ENCODE measurements at regions not wholly inside any gene's neighbourhood (a gene's known extent, or its start where the extent isn't known, plus 50 kb on each side); places are given as distances from the start of the nearest gene placed in this dataset.

- no peak for ATAC-seq (ENCODE audit: low read depth)
Measured at GRCh38 chr4:11596989-11597388, 168.3 kb upstream of the HS3ST1 start.

More at GRCh38 chr4:11596989-11597388, 168.3 kb upstream of the HS3ST1 start:
- H2BK5ac ChIP-seq (ENCODE audit: low read depth, low read length, poor library complexity, severe bottlenecking): no peak overlapping the region
- in situ Hi-C loops (cut with MboI; ENCODE audit: low sequenced_read_pairs): no loop called here
- H3K9ac ChIP-seq (ENCODE audit: low read depth, low read length): no peak overlapping the region
- H3K79me1 ChIP-seq (ENCODE audit: low read depth in 1 of 2, low read length in 2 of 2): no peaks in the 10 kb centered on the region
- H3K36me3 ChIP-seq (ENCODE audit: control insufficient read depth, insufficient read depth, low read length): no peaks in the 10 kb centered on the region
- POLR2A ChIA-PET (ENCODE audit: unreplicated experiment): no interaction called here
- no peak overlapping the region for H2AK9ac ChIP-seq (replicated peaks; ENCODE audit: low read depth, low read length, poor library complexity)
- no peak overlapping the region for H4K8ac ChIP-seq (ENCODE audit: low read depth in 2 of 2, low read length in 2 of 2)
- dilution Hi-C loops (cut with HindIII; ENCODE audit: low sequenced_read_pairs, unreplicated experiment): no loop called here
- no peak overlapping the region for H2BK20ac ChIP-seq (ENCODE audit: low read depth, low read length)
- no peak overlapping the region for H2BK15ac ChIP-seq (ENCODE audit: low read depth, low read length)
- no peak overlapping the region for H3K56ac ChIP-seq (ENCODE audit: extremely low read depth, insufficient read depth, low read length)
- no TSS peak for BruUV-seq (replicated peaks)
- H3K4me1 ChIP-seq (ENCODE audit: control insufficient read depth, insufficient read depth, low read length): no peaks in the 10 kb centered on the region
- no peak for DNase-seq
- intact Hi-C loops (cut with micrococcal nuclease): no loop called here
- CTCF ChIA-PET: no interaction called here
- H3K23ac ChIP-seq (ENCODE audit: low read depth, low read length): no peak overlapping the region
- no peak overlapping the region for H4K5ac ChIP-seq (ENCODE audit: low read depth, low read length)
- H3K4ac ChIP-seq (ENCODE audit: low read depth, low read length): no peak overlapping the region
- H3K18ac ChIP-seq (ENCODE audit: low read depth, low read length): no peak overlapping the region
- TF ChIP-seq MAZ (IDR thresholded peaks at IDR 0.05; ENCODE audit: borderline replicate concordance, low read depth, low read length) (no peak), BHLHE40 (IDR thresholded peaks at IDR 0.05; ENCODE audit: low read depth, low read length) (no peak), RFX5 (IDR thresholded peaks at IDR 0.05; ENCODE audit: low read depth, low read length) (no peak), CHD1 (IDR thresholded peaks at IDR 0.05; ENCODE audit: low read depth, low read length) (no peak), FOS (IDR thresholded peaks at IDR 0.05; ENCODE audit: low read depth, low read length) (no peak), NFE2L2 (IDR thresholded peaks at IDR 0.05; ENCODE audit: low read depth, low read length) (no peak), CEBPB (IDR thresholded peaks at IDR 0.05; ENCODE audit: low read depth, low read length) (no peak), POLR2A (IDR thresholded peaks at IDR 0.05; ENCODE audit: low read depth, low read length) (no peak), MXI1 (IDR thresholded peaks at IDR 0.05; ENCODE audit: borderline replicate concordance, low read depth, low read length) (no peak), RCOR1 (IDR thresholded peaks at IDR 0.05; ENCODE audit: insufficient replicate concordance, low read length) (no peak)
- H2AK5ac ChIP-seq (ENCODE audit: low read depth, low read length): no peak overlapping the region
- H3K14ac ChIP-seq (replicated peaks; ENCODE audit: low read depth, low read length): no peak overlapping the region
- H4K91ac ChIP-seq (ENCODE audit: insufficient read depth, low read depth, low read length): no peak overlapping the region
- H3K27ac ChIP-seq (ENCODE audit: insufficient read depth, low read length): no peak overlapping the region
- no peaks in the 10 kb centered on the region for H3K9me1 ChIP-seq (ENCODE audit: insufficient read depth, low read length)
- H4K20me1 ChIP-seq (ENCODE audit: insufficient read depth, low read length): no peaks in the 10 kb centered on the region
- no peak overlapping the region for H3K4me3 ChIP-seq (ENCODE audit: insufficient read depth, low read depth, low read length)
- no peaks in the 10 kb centered on the region for H3K9me3 ChIP-seq (ENCODE audit: control insufficient read depth, insufficient read depth, low read length)
- no CpG with 5 or more reads among the region's 2 CpGs for WGBS, 2 experiments (ENCODE audit: extremely low coverage in 2 of 2, insufficient read length in 1 of 2)
- no peaks in the 10 kb centered on the region for H3K27me3 ChIP-seq (ENCODE audit: control insufficient read depth, insufficient read depth, low read length)
- H2AFZ ChIP-seq (replicated peaks; ENCODE audit: low read length, poor library complexity): no peak overlapping the region
- no peak overlapping the region for H3K4me2 ChIP-seq (ENCODE audit: low read depth, low read length)
- no peak overlapping the region for H2BK120ac ChIP-seq (ENCODE audit: low read depth, low read length)
